ENCODE measurements at regions not wholly inside any gene's neighbourhood (a gene's known extent, or its start where the extent isn't known, plus 50 kb on each side); places are given as distances from the start of the nearest gene placed in this dataset.

DNA sequence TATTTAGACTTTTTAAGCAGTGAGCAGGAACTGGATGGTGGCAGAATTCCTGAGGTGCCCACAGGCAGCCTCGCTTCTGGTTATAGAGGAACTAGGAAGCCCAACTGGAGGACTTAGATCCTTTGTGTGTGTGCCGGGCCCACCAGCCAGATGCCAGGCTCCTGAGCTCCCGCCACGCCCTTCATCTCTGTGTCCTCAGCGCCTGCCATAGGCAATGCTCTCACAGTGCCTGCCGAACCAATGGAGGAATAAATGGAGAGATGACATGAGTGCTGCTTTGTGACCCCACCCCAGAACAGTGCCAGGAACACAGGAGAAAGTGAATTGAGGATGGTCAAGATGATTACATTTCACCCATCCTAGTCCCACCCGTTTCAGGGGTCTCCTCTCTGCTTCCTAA, 146.0 kb downstream of the UNC5CL start:
- TF ChIP-seq HDAC1 (CRISPR knock-in tag; IDR thresholded peaks at IDR 0.05) (no peak), PCBP1 (IDR thresholded peaks at IDR 0.05; ENCODE audit: borderline replicate concordance, low read depth, low read length) (no peak), NPAS2 (CRISPR knock-in tag; IDR thresholded peaks at IDR 0.05; ENCODE audit: borderline replicate concordance) (no peak), ZNF567 (CRISPR knock-in tag; IDR thresholded peaks at IDR 0.05; ENCODE audit: borderline replicate concordance) (no peak)
- TF ChIP-seq, protein P1, sequence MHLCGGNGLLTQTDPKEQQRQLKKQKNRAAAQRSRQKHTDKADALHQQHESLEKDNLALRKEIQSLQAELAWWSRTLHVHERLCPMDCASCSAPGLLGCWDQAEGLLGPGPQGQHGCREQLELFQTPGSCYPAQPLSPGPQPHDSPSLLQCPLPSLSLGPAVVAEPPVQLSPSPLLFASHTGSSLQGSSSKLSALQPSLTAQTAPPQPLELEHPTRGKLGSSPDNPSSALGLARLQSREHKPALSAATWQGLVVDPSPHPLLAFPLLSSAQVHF (CRISPR knock-in tag; IDR thresholded peaks at IDR 0.05), result no peak
- TF ChIP-seq, protein P2, sequence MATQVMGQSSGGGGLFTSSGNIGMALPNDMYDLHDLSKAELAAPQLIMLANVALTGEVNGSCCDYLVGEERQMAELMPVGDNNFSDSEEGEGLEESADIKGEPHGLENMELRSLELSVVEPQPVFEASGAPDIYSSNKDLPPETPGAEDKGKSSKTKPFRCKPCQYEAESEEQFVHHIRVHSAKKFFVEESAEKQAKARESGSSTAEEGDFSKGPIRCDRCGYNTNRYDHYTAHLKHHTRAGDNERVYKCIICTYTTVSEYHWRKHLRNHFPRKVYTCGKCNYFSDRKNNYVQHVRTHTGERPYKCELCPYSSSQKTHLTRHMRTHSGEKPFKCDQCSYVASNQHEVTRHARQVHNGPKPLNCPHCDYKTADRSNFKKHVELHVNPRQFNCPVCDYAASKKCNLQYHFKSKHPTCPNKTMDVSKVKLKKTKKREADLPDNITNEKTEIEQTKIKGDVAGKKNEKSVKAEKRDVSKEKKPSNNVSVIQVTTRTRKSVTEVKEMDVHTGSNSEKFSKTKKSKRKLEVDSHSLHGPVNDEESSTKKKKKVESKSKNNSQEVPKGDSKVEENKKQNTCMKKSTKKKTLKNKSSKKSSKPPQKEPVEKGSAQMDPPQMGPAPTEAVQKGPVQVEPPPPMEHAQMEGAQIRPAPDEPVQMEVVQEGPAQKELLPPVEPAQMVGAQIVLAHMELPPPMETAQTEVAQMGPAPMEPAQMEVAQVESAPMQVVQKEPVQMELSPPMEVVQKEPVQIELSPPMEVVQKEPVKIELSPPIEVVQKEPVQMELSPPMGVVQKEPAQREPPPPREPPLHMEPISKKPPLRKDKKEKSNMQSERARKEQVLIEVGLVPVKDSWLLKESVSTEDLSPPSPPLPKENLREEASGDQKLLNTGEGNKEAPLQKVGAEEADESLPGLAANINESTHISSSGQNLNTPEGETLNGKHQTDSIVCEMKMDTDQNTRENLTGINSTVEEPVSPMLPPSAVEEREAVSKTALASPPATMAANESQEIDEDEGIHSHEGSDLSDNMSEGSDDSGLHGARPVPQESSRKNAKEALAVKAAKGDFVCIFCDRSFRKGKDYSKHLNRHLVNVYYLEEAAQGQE (IDR thresholded peaks at IDR 0.05; ENCODE audit: borderline replicate concordance in 1 of 2, low read depth in 1 of 2, low read length in 2 of 2), result no peak
